Hindlimb muscle (tissue), 1 donor: ENCODE measurements at regions not wholly inside any gene's neighbourhood (a gene's known extent, or its start where the extent isn't known, plus 50 kb on each side); places are given as distances from the start of the nearest gene placed in this dataset.

Experiments
- DNase-seq: peaks from one replicate; pipeline ENCODE4 v3.0.0-alpha.2; 2013

DNA sequence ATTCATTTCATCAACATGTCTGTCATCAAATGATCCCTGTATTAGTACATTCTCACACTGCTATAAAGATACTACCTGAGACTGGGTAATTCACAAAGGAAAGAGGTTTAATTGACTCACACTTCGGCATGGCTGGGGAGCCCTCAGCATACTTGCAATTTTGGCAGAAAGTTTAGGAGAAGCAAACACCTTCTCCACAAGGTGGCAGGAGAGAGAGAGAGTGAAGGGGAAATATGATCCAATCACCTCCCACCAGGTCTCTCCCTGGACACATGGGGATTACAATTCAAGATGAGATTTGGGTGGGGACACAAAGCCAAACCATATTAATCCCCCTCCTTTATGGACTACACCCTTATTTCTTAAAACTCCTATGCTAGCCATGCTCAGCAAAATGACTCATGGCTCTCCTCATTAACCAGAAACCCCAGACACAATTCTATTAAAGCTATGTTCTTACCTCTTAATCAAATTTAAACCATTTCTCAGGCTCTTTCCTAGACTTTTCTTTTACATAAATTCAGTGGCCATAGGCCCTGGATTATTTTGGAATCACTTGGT is 932.3 kb downstream of the FLRT2 start:
- no peak for DNase-seq

DNA sequence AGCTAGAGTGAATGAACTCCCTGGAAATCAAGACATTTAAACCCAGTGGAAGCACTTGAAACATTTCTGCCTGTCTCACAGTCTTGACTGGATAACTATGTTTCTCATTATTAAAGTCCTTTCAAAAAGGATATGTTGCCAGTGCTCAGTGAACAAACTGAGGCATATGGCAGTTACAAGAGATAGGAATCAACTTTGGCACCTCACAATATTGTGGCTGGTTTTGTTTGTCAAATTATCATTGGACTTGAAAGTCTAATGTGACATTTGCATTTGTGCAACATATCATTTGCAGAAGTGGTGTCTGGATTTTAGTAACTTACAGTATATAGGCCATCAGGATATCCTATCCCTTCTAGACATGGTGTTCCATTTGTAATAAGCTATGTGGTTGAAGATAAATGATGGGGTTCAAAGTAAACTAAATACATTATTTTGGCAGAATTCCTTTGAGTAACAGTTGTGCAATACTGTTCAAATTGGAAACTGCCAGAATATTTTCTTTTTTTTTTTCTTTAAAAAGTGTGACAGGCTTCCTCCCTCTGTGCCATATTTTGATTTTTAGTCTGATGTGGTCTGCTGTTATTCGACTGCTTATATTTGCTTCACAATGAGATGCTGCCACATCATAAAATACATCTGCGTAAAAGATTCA is 927.7 kb downstream of the FLRT2 start:
- no peak for DNase-seq

DNA sequence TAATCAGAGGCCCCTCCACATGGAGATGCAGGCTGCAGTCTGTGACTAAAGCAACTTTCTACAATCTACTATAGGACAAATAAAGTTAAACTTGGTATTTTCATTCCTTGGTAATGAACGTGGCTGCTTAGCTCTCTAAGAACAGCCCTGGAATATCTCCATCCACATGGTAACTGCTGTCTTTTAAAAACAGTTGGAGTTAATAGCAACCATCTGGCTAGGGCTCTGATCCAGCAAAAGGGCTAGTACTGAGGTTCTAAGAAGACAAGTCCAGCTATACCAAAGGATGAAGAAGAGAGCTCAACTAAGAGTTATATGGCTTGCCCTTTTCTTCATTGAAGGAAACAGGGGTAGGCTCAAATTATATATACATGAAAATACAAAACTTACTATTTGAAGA is 920.1 kb downstream of the FLRT2 start:
- DNase-seq: peak; percentile 16

DNA sequence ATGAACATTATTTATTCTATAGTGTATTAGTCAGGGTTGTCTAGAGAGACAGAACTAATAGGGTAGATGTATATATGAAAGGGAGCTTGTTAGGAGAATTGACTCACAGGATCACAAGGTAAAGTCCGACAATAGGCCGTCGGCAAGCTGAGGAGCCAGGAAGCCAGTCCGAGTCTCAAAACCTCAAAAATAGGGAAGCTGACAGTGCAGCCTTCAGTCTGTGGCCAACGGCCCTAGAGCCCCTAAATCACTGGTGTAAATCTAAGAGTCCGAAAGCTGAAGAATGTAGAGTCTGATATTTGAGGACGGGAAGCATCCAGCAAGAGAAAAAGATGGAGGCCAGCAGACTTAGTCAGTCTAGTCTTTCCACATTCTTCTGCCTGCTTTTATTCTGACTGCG is 912.2 kb downstream of the FLRT2 start:
- DNase-seq: no peak

DNA sequence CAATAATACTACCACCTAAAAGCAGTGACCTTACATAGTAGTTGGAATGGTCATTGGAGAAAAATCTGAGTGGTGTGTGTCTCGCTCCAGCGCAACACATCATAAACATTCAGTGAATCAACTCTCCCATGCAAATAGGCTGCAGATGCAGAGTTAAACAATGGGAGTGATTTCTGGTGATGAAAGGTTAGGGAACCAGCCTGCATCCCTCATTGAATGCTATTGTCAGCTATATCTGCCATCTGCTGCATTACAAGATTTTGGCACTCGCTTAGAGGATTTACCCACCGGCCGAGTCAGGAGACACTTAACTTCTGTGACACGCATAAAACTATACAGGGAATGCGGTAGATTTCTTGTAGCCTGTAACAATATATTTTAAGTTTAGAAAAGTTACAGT is 900.9 kb downstream of the FLRT2 start:
- DNase-seq: no peak

DNA sequence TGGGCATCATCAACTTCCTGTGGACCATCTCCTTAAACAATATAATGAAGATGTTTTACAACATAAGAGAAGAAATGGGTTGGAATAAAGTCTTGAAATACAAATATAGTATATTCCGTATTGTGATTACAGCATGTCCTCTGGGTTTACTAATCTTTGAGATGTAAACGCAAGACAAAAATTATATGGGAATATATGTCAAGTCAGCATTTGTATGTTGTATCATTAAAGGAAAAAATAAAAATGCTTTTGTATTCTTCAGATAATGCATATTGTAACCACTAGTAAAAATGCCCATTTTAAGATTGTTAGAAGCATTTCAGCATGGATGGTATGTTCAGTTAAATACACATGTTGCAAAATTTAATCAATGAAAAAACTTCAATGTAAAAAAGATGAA is 893.3 kb downstream of the FLRT2 start:
- DNase-seq: no peak

DNA sequence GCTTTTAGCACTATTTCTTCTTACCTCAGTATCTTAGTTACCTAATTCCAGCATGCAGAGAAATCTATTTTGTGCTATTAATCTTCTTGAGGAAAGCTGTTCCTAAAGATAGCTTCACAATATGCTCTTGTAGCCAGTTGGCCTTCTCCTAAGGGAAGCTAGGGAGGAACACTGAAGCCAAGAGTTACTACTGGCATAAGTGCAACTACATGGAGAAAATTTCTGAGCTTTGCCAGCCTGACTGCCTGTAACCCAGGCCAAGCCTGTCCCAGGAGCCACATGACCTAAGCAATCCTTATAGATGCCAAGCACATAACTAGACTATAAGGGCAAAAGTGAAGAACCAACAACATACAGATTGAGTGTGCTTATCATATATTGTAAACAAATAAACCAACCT is 890.2 kb downstream of the FLRT2 start:
- no peak for DNase-seq

DNA sequence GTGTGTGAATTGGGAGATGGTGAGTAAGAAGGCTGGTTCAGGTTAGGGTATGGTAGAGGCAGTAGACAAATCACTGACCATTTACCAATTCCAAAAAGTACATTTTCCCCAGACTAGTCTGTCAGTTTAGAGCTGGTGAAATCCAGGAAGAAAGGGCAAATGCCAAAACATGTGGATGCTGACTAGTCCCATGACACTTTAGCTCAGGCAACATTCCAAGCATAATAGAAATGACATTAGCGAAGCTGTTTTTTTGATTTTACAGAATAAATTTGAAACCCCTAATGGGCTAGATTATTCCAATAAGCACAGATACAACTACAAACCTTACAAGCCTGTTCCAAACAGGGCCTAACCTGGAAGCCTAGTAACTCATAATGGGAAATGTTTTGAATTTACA is 884.2 kb downstream of the FLRT2 start:
- peak; percentile 32 for DNase-seq

DNA sequence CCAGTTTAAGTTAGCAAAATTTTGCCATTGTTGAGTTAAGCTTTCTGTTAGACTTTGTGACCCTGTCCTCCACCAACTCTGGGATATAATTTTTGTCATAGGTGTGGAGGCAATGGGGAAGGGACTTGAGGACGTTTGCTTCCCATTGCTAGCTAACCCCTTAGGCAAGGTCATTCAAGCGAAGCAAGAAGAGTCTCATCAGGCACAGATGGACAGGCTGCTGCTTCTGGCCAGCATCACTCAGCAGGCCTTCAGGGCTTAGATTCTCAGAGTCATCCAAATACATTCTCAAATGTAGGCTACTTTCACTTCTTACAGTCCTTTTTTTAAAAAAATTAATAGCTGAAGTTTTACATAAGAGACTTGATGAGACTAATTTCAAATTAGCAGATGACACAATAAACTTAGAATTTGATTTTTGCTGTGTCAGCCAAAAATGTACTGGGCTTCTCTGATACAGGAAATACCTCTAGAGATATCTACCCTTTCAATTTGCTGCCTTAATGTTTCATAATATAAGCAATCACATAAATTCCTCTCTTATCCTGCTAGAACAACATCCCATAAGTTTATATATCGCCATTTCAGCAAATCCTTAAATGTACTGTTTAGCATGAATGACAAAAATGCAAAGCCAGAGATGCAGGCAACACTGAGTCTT is 875.2 kb downstream of the FLRT2 start:
- DNase-seq: no peak

DNA sequence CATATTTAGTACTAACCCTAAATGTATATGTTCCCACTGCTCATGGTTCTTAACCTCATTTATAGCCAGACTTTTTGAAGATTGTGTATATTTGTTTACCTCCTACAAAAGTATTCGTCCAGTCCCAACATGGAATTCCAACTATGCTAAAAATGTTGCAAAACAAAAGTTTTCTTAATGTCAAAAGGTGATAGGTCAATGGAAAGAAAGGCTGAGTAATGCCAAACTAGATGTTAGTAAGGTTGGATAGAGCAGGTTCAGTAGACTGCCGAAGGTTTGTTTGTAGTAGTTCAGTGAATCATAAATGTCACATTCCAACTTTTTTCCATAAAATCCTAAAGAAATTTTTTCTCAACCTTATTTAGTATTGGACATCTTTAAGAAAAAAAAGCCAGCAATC is 874.5 kb downstream of the FLRT2 start:
- no peak for DNase-seq

DNA sequence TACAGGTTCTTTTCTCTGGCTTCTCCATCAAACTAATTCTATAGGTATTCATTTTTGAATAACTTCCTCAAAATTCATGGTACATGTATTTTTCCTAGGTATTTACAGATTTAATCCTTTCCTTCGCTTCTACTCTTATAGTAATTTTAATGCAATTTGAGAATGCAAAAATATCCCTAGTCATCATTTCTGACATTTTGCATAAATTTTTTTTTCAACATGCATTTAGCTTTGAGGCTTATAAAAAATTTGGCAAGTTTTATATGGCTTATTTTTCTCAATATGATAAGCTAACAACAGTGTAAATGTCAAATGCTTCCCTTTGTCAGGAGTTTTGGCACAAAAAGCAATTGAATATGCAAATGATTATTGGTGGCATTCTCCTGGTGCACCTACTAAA is 872.6 kb downstream of the FLRT2 start:
- no peak for DNase-seq

DNA sequence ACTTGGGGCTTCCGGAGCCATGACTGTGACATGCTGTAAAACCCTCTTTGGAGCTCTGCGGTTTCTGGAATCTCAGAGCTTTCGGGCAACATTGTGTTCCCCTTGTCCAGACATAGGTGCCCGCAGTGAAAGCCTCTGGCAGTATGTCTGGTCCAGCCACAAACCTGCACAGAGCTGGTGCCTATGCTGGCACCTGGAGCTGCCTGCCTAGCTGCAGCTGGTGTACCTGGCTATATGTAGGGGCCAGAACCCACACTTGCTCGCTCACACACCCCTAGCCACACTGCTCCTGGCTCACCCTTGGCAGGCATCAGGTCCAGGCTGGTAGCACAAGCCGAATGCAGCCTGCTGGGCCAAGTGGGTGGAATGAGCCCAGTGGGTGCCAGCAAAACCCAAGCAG is 861.1 kb downstream of the FLRT2 start:
- DNase-seq: no peak

DNA sequence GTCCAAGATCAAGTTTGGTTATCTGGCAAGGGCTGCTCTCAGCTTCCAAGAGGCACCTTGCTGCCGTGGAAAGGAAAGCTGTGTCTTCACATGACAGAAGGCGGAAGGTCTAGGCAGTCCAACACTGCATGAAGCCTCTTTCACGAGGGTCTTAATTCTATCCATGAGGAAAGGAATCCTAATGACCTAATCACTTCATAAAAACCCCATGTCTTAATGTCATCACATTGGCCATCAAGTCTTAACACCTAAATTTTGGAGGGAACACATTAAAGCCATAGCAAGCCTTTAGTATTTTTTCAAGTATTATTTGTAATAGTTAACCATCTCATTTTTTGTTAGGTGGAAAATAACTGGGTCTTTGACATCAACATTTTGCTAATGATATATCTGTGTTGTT is 858.3 kb downstream of the FLRT2 start:
- DNase-seq: no peak

DNA sequence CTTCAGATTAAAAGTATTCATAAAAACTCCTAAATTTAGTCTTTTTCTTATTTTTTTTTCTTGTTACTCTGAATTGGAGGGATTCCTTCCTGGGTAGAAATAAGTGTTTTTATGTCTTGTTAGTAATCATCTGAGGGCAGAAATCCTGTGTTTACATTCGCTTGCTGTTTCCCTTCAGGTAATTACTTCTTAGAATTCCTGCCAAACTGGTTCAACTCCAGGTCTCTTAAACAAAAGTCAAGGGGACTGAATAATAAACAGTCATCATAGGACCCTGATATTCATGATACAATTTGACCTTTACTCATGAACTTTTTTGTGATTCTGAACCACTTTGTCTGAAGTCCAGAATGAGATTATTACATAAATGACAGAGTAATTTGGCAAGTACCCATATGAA is 843.9 kb downstream of the FLRT2 start:
- no peak for DNase-seq

DNA sequence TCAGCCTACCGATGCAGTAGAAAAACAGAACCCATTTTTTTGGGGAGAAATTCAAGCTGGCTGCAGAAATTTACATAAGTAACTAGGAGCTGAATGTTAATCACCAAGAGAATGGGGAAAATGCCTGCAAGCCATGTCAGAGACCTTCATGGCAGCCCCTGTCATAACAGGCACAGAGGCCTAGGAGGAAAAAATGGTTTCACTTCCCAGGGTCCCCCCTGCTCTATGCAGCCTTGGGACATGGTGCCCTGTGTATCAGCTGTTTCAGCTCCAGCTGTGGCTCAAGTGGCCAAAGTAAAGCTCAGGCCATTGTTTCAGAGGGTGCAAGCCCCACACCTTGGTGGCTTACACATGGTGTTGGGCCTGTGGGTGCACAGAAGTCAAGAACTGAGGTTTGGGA is 842.5 kb downstream of the FLRT2 start:
- no peak for DNase-seq

DNA sequence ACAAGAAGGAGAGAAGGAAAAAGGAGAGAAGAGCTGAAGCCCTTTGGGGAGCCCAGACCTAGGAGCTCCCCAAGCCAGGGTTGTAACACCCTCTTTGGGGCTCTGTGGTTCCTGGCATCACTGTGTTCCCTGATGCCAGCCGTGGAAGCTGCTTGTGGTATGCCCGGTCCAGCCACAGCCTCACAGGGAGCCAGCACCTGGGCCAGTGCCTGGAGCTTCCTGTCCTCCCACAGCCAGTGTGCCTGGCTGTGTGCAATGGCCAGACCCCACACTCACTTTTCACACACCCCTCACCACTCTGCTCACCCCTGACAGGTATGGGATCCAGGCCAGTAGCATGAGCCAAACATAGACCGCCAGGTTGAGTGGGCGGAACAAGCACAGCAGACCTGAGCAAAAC is 834.7 kb downstream of the FLRT2 start:
- DNase-seq: no peak

DNA sequence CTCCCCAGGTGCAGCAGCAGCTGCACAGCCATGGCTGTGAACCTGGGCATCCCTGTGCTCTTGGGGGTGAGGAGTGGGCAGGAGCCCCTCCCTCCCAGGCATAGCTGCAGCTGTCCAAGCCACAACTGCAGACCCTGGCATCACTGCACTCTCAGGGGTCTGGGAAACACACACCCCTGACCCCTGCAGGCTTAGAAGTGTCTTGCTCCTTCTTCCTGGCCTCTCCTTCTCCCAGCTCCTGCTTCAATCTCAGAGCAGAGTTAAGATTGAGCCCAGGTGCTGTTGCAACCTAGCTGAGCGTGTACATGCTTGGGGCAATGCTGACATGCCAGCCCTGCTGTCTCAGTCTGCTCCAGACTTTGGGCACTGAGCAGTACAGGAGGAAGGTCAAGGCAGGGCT is 833.6 kb downstream of the FLRT2 start:
- no peak for DNase-seq

DNA sequence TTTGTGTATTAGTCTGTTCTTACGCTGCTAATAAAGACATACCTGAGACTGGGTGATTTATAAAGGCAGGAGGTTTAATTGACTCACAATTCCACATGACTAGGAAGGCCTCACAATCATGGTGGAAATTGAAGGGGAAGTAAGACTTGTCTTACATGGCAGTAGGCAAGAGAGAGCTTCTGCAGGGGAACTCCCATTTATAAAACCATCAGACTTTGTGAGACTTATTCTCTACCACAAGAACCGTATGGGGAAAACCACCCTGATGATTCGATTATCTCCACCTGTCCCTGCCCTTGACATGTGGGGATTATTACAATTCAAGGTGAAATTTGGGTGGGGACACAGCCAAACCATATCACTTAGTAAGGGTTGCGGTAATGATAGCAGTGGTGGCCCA is 833.1 kb downstream of the FLRT2 start:
- DNase-seq: no peak

DNA sequence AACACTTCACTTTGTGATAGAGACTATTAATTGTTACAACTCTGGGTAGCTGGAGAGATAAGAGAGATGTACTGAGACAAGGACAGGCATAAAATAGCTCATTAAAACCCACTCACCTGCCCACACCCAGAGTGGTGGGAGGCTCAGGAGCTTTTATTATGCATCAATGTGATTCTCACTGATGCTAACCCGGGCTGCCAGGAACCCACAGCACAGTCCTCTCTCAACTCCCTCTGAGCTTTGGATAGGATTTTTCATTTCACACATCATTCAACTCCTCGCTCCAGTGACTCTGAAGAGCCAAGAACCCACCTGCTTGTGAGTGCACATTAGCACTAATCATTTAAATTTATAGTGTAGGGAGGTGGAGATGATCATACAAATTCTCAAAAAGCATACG is 827.9 kb downstream of the FLRT2 start:
- no peak for DNase-seq

DNA sequence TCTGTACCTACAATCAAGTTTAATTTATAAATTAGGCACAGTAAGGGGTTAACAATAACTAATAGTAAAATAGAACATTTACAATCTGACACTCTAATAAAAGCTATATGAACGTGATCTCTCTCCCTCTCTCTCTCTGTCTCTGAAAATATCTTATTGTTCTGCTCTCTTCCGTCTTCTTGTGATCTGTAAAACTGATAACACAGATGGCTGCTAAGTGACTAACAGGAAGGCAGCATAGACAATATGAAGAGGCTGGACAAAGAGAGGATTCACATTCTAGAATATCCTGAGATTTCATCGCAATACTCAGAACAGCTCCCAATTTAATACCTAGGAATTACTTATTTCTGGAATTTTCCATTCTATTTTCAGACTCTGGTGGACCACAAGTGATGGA is 827.2 kb downstream of the FLRT2 start:
- DNase-seq: no peak

DNA sequence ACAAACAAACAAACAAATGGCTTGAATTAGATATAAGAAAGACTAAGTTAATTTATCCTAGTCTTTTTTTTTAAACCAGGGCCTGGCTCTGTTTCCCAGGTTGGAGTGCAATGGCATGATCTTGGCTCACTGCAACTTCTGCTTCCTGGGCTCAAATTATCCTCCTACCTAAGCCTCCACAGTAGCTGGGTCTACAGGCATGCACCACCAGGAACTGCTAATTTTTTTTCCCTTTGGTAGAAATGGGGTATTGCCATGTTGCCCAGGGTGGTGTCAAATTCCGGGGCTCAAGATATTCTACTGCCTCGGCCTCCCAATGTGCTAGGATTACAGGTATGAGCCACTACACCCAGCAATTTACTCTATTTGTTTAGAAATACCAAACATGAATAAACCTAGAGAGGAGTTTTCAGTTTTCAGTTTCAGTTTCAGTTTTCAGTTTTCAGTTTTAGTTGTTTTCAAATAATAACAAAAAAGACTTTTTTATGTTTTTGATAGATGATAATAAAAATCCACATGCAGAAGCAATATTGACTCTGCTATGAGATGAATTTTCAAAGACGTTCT is 817.0 kb downstream of the FLRT2 start:
- no peak for DNase-seq

DNA sequence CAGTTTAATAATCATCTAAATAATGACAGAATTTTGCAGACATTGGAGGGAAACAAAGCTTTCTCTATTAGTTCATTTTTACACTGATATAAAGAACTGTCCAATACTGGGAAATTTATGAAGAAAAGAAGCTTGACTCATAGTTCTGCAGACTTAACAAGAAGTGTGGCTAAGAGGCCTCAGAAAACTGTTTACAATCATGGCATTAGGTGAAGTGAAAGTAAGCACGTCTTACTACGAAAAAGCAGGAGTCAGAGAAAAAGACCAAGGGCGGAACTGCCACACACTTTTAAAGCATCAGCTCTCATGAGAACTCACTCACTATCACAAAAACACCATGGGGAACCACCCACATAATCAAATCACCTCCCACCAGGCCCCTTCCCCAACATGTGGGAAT is 804.4 kb downstream of the FLRT2 start:
- DNase-seq: no peak

DNA sequence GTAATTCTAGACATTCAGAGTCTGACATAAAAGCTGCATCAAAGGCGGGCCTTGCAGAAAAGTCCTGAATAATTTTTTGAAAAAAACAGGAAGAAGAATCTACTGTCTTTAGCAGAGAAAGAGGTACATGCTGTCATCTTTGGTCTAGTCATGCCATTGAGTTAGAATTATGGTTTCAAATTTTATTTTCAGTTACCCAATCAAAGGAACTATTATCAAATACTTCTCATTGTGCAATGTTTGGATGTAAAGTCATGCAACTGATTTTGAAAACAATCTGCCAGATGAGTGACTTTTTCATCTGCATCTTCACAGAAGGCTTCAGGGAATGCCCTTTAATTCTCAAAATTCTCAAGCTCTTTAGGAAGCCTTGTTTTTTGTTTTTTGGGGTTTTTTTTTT is 803.5 kb downstream of the FLRT2 start:
- no peak for DNase-seq

DNA sequence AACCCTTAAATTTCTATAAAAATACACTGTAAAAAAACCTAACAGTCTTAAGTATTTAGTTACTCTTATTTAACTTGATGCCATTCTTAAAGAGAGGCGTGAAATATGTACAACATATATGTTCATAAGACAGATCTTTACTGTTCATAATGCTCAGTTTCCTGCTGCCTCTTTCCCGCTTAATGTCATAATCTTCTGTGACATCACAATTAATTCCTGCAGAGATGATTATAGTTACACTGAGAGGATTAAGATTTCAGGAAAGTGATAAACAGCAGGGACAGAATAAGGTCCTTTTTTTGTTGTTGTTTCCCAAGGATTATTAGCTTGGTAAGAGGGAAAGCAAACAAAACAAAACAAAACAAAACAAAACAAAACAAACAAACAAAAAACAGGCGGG is 801.4 kb downstream of the FLRT2 start:
- DNase-seq: no peak
